ENCODE measurements at regions not wholly inside any gene's neighbourhood (a gene's known extent, or its start where the extent isn't known, plus 50 kb on each side); places are given as distances from the start of the nearest gene placed in this dataset.
"Not testable (repeated sequence)": the region's sequence is repeated elsewhere in the genome, so short reads cannot be mapped to it uniquely, and the experiment has no call there.

- no peak overlapping the region for H3K4me3 ChIP-seq (replicated peaks in 1 of 2; ENCODE audit: low read depth in 2 of 2, low read length in 2 of 2)
- no peak for TF ChIP-seq CTCF (IDR thresholded peaks at IDR 0.05; ENCODE audit: low read depth, low read length)
- no peak for DNase-seq (ENCODE audit: low read depth in 2 of 2)
Observed at GRCh38 chr2:21194147-21194546, 70.4 kb downstream of the TDRD15 start.

- TF ChIP-seq CTCF (IDR thresholded peaks at IDR 0.05; ENCODE audit: low read depth, low read length) = no peak
- DNase-seq (ENCODE audit: low read depth in 2 of 2) = no peak
Observed at GRCh38 chr2:21194858-21195271, 71.1 kb downstream of the TDRD15 start.

GRCh38 chr2:21195326-21195725 lies 71.6 kb downstream of the TDRD15 start:
- no peak overlapping the region for H3K4me3 ChIP-seq (replicated peaks in 1 of 2; ENCODE audit: low read depth in 2 of 2, low read length in 2 of 2)
- no peak for DNase-seq (ENCODE audit: low read depth in 2 of 2)
- TF ChIP-seq CTCF (IDR thresholded peaks at IDR 0.05; ENCODE audit: low read depth, low read length) = no peak

More at GRCh38 chr2:21194858-21195271, 71.1 kb downstream of the TDRD15 start:
- H3K4me3 ChIP-seq (replicated peaks in 1 of 2; ENCODE audit: low read depth in 2 of 2, low read length in 2 of 2) = no peak overlapping the region

GRCh38 chr2:21198637-21199036 lies 74.9 kb downstream of the TDRD15 start:
- TF ChIP-seq CTCF (IDR thresholded peaks at IDR 0.05; ENCODE audit: low read depth, low read length) = no peak
- no peak for DNase-seq (ENCODE audit: low read depth in 2 of 2)
- H3K4me3 ChIP-seq (replicated peaks in 1 of 2; ENCODE audit: low read depth in 2 of 2, low read length in 2 of 2) = no peak overlapping the region

GRCh38 chr2:21203976-21204375 lies 80.2 kb downstream of the TDRD15 start:
- no peak overlapping the region for H3K4me3 ChIP-seq (replicated peaks in 1 of 2; ENCODE audit: low read depth in 2 of 2, low read length in 2 of 2)
- DNase-seq (ENCODE audit: low read depth in 2 of 2) = no peak
- no peak for TF ChIP-seq CTCF (IDR thresholded peaks at IDR 0.05; ENCODE audit: low read depth, low read length)

- DNase-seq (ENCODE audit: low read depth in 2 of 2); H3K4me3 ChIP-seq (replicated peaks in 1 of 2; ENCODE audit: low read depth in 2 of 2, low read length in 2 of 2): not testable (repeated sequence)
Observed at GRCh38 chr2:21214085-21214484, 90.3 kb downstream of the TDRD15 start.

GRCh38 chr2:21217442-21217841 lies 93.7 kb downstream of the TDRD15 start:
- no peak overlapping the region for H3K4me3 ChIP-seq (replicated peaks in 1 of 2; ENCODE audit: low read depth in 2 of 2, low read length in 2 of 2)
- no peak for TF ChIP-seq CTCF (IDR thresholded peaks at IDR 0.05; ENCODE audit: low read depth, low read length)
- no peak for DNase-seq (ENCODE audit: low read depth in 2 of 2)

Data from cardiac fibroblast (primary cell).